SU-DHL-6 (cell line): ENCODE measurements at regions not wholly inside any gene's neighbourhood (a gene's known extent, or its start where the extent isn't known, plus 50 kb on each side); places are given as distances from the start of the nearest gene placed in this dataset.

Source experiments
- EZH2phosphoT487 ChIP-seq: fragments of 200-600 bp; sonication (generic), shearing (Covaris generic); conservative IDR thresholded peaks from 2 replicates; pipeline ENCODE4 v1.6.1; 2018; ENCODE audit warnings: mild to moderate bottlenecking, antibody characterized with exemption, low read length, moderate library complexity, mixed read lengths
- TF ChIP-seq, protein P1 (sequence below): fragments of 200-600 bp; sonication (generic); IDR thresholded peaks from one replicate; pipeline ENCODE4 v1.5.1; 2017; ENCODE audit warnings: antibody characterized with exemption, mild to moderate bottlenecking, low read length, moderate library complexity; ENCODE audit not compliant: insufficient read depth, poor library complexity, severe bottlenecking

DNA sequence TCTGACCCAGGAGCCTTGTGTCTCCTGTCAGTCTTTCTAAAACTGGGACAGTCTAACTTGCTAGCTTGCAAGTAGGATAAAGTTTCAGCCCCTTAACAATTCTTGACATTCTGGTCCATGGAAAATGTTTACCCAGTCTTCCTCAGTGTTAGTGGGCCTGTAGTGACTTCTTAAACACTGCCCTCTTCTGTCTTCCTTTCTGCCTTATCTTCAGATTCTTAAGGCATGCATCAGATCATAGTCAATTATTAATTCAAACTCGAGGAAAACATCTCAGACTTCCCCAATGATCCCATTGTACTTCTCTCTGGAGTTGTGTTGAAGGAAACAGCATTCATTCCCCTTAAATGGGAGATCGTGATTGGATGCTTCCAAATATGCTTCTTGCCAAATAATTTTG, 1199.8 kb downstream of the DTWD2 start:
- TF ChIP-seq, protein P1, sequence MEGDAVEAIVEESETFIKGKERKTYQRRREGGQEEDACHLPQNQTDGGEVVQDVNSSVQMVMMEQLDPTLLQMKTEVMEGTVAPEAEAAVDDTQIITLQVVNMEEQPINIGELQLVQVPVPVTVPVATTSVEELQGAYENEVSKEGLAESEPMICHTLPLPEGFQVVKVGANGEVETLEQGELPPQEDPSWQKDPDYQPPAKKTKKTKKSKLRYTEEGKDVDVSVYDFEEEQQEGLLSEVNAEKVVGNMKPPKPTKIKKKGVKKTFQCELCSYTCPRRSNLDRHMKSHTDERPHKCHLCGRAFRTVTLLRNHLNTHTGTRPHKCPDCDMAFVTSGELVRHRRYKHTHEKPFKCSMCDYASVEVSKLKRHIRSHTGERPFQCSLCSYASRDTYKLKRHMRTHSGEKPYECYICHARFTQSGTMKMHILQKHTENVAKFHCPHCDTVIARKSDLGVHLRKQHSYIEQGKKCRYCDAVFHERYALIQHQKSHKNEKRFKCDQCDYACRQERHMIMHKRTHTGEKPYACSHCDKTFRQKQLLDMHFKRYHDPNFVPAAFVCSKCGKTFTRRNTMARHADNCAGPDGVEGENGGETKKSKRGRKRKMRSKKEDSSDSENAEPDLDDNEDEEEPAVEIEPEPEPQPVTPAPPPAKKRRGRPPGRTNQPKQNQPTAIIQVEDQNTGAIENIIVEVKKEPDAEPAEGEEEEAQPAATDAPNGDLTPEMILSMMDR: no peak
- TF ChIP-seq EZH2phosphoT487: no peak
